ENCODE measurements at regions not wholly inside any gene's neighbourhood (a gene's known extent, or its start where the extent isn't known, plus 50 kb on each side); places are given as distances from the start of the nearest gene placed in this dataset.

DNA sequence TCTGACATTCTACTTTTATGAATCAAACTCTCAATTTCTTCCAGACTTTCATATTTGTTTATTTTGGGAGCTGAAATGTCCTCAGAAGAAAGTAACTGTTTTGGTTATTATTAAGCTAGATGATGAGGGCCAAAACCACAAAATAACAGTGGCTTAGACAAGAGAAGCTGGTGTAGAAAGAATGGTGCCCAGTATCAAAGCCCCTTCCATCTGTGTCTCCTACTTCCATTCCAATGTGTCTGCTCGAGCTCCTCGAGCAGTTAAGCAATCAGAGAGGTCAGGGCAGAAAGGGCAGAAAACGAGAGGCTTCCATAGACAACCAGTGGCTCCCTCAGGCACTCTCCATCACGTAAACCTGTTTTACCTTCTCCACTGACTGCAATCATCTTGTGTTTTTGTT lies 59.7 kb upstream of the MAGI1 start:
- TF ChIP-seq, protein P1, sequence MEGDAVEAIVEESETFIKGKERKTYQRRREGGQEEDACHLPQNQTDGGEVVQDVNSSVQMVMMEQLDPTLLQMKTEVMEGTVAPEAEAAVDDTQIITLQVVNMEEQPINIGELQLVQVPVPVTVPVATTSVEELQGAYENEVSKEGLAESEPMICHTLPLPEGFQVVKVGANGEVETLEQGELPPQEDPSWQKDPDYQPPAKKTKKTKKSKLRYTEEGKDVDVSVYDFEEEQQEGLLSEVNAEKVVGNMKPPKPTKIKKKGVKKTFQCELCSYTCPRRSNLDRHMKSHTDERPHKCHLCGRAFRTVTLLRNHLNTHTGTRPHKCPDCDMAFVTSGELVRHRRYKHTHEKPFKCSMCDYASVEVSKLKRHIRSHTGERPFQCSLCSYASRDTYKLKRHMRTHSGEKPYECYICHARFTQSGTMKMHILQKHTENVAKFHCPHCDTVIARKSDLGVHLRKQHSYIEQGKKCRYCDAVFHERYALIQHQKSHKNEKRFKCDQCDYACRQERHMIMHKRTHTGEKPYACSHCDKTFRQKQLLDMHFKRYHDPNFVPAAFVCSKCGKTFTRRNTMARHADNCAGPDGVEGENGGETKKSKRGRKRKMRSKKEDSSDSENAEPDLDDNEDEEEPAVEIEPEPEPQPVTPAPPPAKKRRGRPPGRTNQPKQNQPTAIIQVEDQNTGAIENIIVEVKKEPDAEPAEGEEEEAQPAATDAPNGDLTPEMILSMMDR (IDR thresholded peaks at IDR 0.05; ENCODE audit: extremely low read depth, insufficient read depth, missing control alignments) = no peak

DNA sequence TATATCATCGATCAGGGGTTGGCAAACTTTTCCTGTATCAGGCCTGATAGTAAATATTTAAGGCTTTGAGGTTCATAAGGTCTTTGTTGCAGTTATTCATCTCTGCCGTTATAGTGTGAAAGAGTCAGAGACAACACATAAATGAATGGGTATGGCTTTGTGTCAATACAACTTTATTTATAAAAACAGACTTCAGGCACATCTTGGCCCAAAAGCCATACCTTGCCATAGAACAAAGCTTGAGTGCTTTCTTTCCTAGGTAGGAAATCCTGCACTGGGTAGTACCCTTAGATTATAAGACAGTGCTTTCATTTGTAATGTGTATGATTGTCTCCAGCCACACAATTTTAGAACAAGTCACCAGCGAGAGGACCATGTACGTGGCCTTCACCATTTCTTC lies 58.9 kb upstream of the MAGI1 start:
- in situ Hi-C loops (cut with MboI; ENCODE audit: low pct_unique_long_range_greater_than_20kb, low sequenced_read_pairs, unreplicated experiment) = no loop called here
- TF ChIP-seq, protein P1 (IDR thresholded peaks at IDR 0.05; ENCODE audit: extremely low read depth, insufficient read depth, missing control alignments) = no peak
- DNase-seq (ENCODE audit: low spot score) = no peak

More for the DNA sequence above, 59.7 kb upstream of the MAGI1 start:
- in situ Hi-C loops (cut with MboI; ENCODE audit: low pct_unique_long_range_greater_than_20kb, low sequenced_read_pairs, unreplicated experiment) = no loop called here
- no peak for DNase-seq (ENCODE audit: low spot score)

DNA sequence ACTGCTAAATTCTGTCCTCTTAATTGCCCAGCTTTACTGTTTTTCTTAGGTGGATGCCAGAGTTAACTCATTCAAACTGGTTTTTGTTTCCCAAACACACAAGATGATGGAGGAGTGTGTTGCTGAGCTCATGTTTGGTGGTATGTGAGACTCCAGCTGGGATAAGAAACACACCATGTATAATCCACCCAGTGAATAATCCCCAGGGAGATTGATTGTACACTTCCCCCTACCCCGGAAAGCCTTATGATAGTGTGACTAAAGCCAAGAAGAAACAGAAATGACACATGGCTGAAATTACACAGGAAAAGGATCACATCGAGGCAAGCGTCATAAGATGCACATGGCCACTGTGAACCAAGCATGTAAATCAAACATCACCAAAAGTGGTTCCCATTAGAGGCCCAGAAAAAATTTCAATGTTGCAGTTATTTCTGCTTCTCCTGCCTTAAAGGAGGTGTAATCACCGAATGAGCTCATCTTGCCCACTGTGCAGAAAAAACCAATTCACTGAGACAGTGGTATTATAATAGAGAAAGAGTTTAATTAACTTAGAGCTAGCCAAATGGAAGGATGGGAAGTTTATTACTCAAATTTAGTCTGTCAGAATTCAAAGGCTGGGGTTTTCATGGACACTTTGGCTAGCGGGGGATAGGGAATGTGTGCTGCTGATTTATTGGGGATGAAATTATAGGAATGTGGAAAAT lies 56.7 kb upstream of the MAGI1 start:
- TF ChIP-seq, protein P1 (IDR thresholded peaks at IDR 0.05; ENCODE audit: extremely low read depth, insufficient read depth, missing control alignments) = no peak
- in situ Hi-C loops (cut with MboI; ENCODE audit: low pct_unique_long_range_greater_than_20kb, low sequenced_read_pairs, unreplicated experiment) = no loop called here
- no peak for DNase-seq (ENCODE audit: low spot score)

DNA sequence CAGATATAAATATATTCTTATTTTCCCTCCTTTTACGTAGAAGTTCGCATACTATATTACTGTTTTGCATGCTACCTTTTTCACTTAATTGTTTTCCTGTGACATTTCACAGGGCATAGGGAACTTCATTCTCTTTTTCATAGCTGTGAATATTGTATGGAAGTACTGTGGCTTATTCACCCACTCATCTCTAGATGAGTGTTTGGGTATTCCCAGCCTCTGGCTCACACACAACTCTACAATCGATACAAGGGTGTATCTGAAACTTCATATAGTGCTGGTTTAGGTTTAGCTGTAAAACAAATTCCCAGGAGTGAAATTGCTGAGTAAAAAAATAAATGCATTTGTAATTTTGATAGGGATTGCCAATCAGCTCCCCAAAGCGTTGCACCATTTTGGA lies 55.3 kb upstream of the MAGI1 start:
- in situ Hi-C loops (cut with MboI; ENCODE audit: low pct_unique_long_range_greater_than_20kb, low sequenced_read_pairs, unreplicated experiment) = no loop called here
- no peak for DNase-seq (ENCODE audit: low spot score)
- TF ChIP-seq, protein P1 (IDR thresholded peaks at IDR 0.05; ENCODE audit: extremely low read depth, insufficient read depth, missing control alignments) = no peak

DNA sequence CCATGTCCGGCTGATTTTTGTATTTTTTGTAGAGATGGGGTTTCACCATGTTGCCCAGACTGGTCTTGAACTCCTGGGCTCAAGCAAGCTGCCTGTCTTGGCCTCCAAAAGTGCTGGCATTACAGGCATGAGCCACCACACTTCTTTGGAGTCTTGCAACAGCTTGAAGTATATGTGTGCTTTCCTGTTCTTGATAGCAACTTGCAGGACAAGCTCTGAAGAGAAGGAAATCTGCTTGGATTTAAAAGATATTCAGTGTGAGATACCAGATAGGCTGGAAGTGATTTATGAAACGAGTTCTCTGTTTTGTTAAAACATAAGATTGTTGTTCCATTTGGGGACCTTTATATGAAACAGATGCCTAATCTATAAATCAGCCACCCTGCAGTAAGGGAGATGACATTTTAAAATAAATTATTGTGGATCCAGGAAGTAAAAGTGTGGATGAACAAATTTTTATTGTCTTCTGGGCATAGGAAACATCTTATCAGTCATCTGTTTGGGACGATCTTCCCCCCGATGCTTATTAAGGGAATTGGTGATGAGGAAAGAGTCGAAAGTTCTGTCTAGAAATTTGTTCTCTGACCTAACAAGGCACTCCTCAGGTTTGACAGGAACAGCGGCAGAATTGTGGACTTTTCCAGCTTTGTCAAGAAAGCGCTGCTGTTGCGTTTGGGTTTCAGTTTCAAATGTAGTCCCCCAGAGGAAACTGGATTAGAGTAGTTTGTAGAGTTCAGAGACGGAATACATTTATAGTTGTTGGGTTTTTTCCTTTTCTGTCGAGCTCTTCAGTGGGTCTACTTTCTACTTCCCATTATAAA lies 53.7 kb upstream of the MAGI1 start:
- in situ Hi-C loops (cut with MboI; ENCODE audit: low pct_unique_long_range_greater_than_20kb, low sequenced_read_pairs, unreplicated experiment) = no loop called here
- DNase-seq (ENCODE audit: low spot score) = no peak
- TF ChIP-seq, protein P1 (IDR thresholded peaks at IDR 0.05; ENCODE audit: extremely low read depth, insufficient read depth, missing control alignments) = no peak
